ENCODE measurements at regions not wholly inside any gene's neighbourhood (a gene's known extent, or its start where the extent isn't known, plus 50 kb on each side); places are given as distances from the start of the nearest gene placed in this dataset.

GRCh38 chr6:26294302-26294701 is 70.7 kb upstream of the BTN3A2 start:
- Histone ChIP-seq H3K4me3 (ENCODE audit: low read length) (no peak overlapping the region), H3K9ac (ENCODE audit: low read length) (no peak overlapping the region), H3K27me3 (replicated peaks; ENCODE audit: control insufficient read depth, insufficient read depth, low read length) (no peaks in the 10 kb centered on the region), H3K36me3 (ENCODE audit: control insufficient read depth, insufficient read depth, low read length, severe bottlenecking) (no peaks in the 10 kb centered on the region), H3K9me3 (ENCODE audit: control insufficient read depth, low read length) (no peaks in the 10 kb centered on the region), H3K4me1 (ENCODE audit: control insufficient read depth, insufficient read depth, low read length) (peaks cover 8% of the 10 kb centered on the region)
- no peak for DNase-seq (ENCODE audit: low read depth)

GRCh38 chr6:26295691-26296555 is 69.1 kb upstream of the BTN3A2 start:
- no peaks in the 10 kb centered on the region for H3K9me3 ChIP-seq (ENCODE audit: control insufficient read depth, low read length)
- DNase-seq (ENCODE audit: low read depth) = peak; percentile 72
- no peaks in the 10 kb centered on the region for H3K36me3 ChIP-seq (ENCODE audit: control insufficient read depth, insufficient read depth, low read length, severe bottlenecking)
- peaks cover 9% of the 10 kb centered on the region for H3K4me1 ChIP-seq (ENCODE audit: control insufficient read depth, insufficient read depth, low read length)
- H3K4me3 ChIP-seq (ENCODE audit: low read length) = no peak overlapping the region
- no peaks in the 10 kb centered on the region for H3K27me3 ChIP-seq (replicated peaks; ENCODE audit: control insufficient read depth, insufficient read depth, low read length)
- H3K9ac ChIP-seq (ENCODE audit: low read length) = no peak overlapping the region

- no peak for DNase-seq (ENCODE audit: low read depth)
- Histone ChIP-seq H3K9me3 (ENCODE audit: control insufficient read depth, low read length) (no peaks in the 10 kb centered on the region), H3K36me3 (ENCODE audit: control insufficient read depth, insufficient read depth, low read length, severe bottlenecking) (no peaks in the 10 kb centered on the region), H3K4me3 (ENCODE audit: low read length) (no peak overlapping the region), H3K4me1 (ENCODE audit: control insufficient read depth, insufficient read depth, low read length) (peaks cover 12% of the 10 kb centered on the region), H3K27me3 (replicated peaks; ENCODE audit: control insufficient read depth, insufficient read depth, low read length) (no peaks in the 10 kb centered on the region), H3K9ac (ENCODE audit: low read length) (no peak overlapping the region)
Measured at GRCh38 chr6:26296556-26296856, 68.5 kb upstream of the BTN3A2 start.

GRCh38 chr6:26296857-26297648 is 67.9 kb upstream of the BTN3A2 start:
- Histone ChIP-seq H3K36me3 (ENCODE audit: control insufficient read depth, insufficient read depth, low read length, severe bottlenecking) (no peaks in the 10 kb centered on the region), H3K9me3 (ENCODE audit: control insufficient read depth, low read length) (no peaks in the 10 kb centered on the region), H3K9ac (ENCODE audit: low read length) (no peak overlapping the region), H3K4me1 (ENCODE audit: control insufficient read depth, insufficient read depth, low read length) (peaks cover 12% of the 10 kb centered on the region), H3K27me3 (replicated peaks; ENCODE audit: control insufficient read depth, insufficient read depth, low read length) (no peaks in the 10 kb centered on the region), H3K4me3 (ENCODE audit: low read length) (no peak overlapping the region)
- no peak for DNase-seq (ENCODE audit: low read depth)

- H3K4me3 ChIP-seq (ENCODE audit: low read length) = no peak overlapping the region
- H3K27me3 ChIP-seq (replicated peaks; ENCODE audit: control insufficient read depth, insufficient read depth, low read length) = no peaks in the 10 kb centered on the region
- H3K9me3 ChIP-seq (ENCODE audit: control insufficient read depth, low read length) = no peaks in the 10 kb centered on the region
- no peaks in the 10 kb centered on the region for H3K36me3 ChIP-seq (ENCODE audit: control insufficient read depth, insufficient read depth, low read length, severe bottlenecking)
- H3K4me1 ChIP-seq (ENCODE audit: control insufficient read depth, insufficient read depth, low read length) = peaks cover 12% of the 10 kb centered on the region
- no peak for DNase-seq (ENCODE audit: low read depth)
- H3K9ac ChIP-seq (ENCODE audit: low read length) = no peak overlapping the region
Measured at GRCh38 chr6:26299286-26300042, 65.5 kb upstream of the BTN3A2 start.

GRCh38 chr6:26300043-26300331 is 65.0 kb upstream of the BTN3A2 start:
- H3K9ac ChIP-seq (ENCODE audit: low read length) = no peak overlapping the region
- H3K9me3 ChIP-seq (ENCODE audit: control insufficient read depth, low read length) = no peaks in the 10 kb centered on the region
- H3K4me1 ChIP-seq (ENCODE audit: control insufficient read depth, insufficient read depth, low read length) = peaks cover 12% of the 10 kb centered on the region
- DNase-seq (ENCODE audit: low read depth) = no peak
- H3K27me3 ChIP-seq (replicated peaks; ENCODE audit: control insufficient read depth, insufficient read depth, low read length) = no peaks in the 10 kb centered on the region
- H3K36me3 ChIP-seq (ENCODE audit: control insufficient read depth, insufficient read depth, low read length, severe bottlenecking) = no peaks in the 10 kb centered on the region
- H3K4me3 ChIP-seq (ENCODE audit: low read length) = no peak overlapping the region

- Histone ChIP-seq H3K4me1 (ENCODE audit: control insufficient read depth, insufficient read depth, low read length) (peaks cover 12% of the 10 kb centered on the region), H3K27me3 (replicated peaks; ENCODE audit: control insufficient read depth, insufficient read depth, low read length) (no peaks in the 10 kb centered on the region), H3K9me3 (ENCODE audit: control insufficient read depth, low read length) (no peaks in the 10 kb centered on the region), H3K36me3 (ENCODE audit: control insufficient read depth, insufficient read depth, low read length, severe bottlenecking) (no peaks in the 10 kb centered on the region), H3K4me3 (ENCODE audit: low read length) (no peak overlapping the region), H3K9ac (ENCODE audit: low read length) (no peak overlapping the region)
- DNase-seq (ENCODE audit: low read depth) = no peak
Measured at GRCh38 chr6:26300359-26300758, 64.6 kb upstream of the BTN3A2 start.

- Histone ChIP-seq H3K4me1 (ENCODE audit: control insufficient read depth, insufficient read depth, low read length) (peaks cover 9% of the 10 kb centered on the region), H3K4me3 (ENCODE audit: low read length) (no peak overlapping the region), H3K9me3 (ENCODE audit: control insufficient read depth, low read length) (no peaks in the 10 kb centered on the region), H3K27me3 (replicated peaks; ENCODE audit: control insufficient read depth, insufficient read depth, low read length) (no peaks in the 10 kb centered on the region), H3K9ac (ENCODE audit: low read length) (peak overlapping the region; percentile 19), H3K36me3 (ENCODE audit: control insufficient read depth, insufficient read depth, low read length, severe bottlenecking) (no peaks in the 10 kb centered on the region)
- no peak for DNase-seq (ENCODE audit: low read depth)
Measured at GRCh38 chr6:26300828-26301227, 64.2 kb upstream of the BTN3A2 start.

- Histone ChIP-seq H3K9ac (ENCODE audit: low read length) (no peak overlapping the region), H3K9me3 (ENCODE audit: control insufficient read depth, low read length) (no peaks in the 10 kb centered on the region), H3K4me1 (ENCODE audit: control insufficient read depth, insufficient read depth, low read length) (peaks cover 4% of the 10 kb centered on the region), H3K36me3 (ENCODE audit: control insufficient read depth, insufficient read depth, low read length, severe bottlenecking) (no peaks in the 10 kb centered on the region), H3K27me3 (replicated peaks; ENCODE audit: control insufficient read depth, insufficient read depth, low read length) (no peaks in the 10 kb centered on the region), H3K4me3 (ENCODE audit: low read length) (no peak overlapping the region)
- DNase-seq (ENCODE audit: low read depth) = no peak
Measured at GRCh38 chr6:26301638-26302037, 63.4 kb upstream of the BTN3A2 start.

GRCh38 chr6:26302941-26303559 is 61.9 kb upstream of the BTN3A2 start:
- no peaks in the 10 kb centered on the region for H3K27me3 ChIP-seq (replicated peaks; ENCODE audit: control insufficient read depth, insufficient read depth, low read length)
- H3K4me3 ChIP-seq (ENCODE audit: low read length) = no peak overlapping the region
- DNase-seq (ENCODE audit: low read depth) = no peak

GRCh38 chr6:26304213-26304796 is 60.7 kb upstream of the BTN3A2 start:
- H3K4me1 ChIP-seq (ENCODE audit: control insufficient read depth, insufficient read depth, low read length) = peaks cover 4% of the 10 kb centered on the region
- H3K36me3 ChIP-seq (ENCODE audit: control insufficient read depth, insufficient read depth, low read length, severe bottlenecking) = no peaks in the 10 kb centered on the region
- no peaks in the 10 kb centered on the region for H3K27me3 ChIP-seq (replicated peaks; ENCODE audit: control insufficient read depth, insufficient read depth, low read length)
- peak overlapping the region; percentile 67 for H3K9ac ChIP-seq (ENCODE audit: low read length)
- peak overlapping the region; percentile 77 for H3K4me3 ChIP-seq (ENCODE audit: low read length)
- H3K9me3 ChIP-seq (ENCODE audit: control insufficient read depth, low read length) = no peaks in the 10 kb centered on the region
- no peak for DNase-seq (ENCODE audit: low read depth)

More at GRCh38 chr6:26302941-26303559, 61.9 kb upstream of the BTN3A2 start:
- peaks cover 4% of the 10 kb centered on the region for H3K4me1 ChIP-seq (ENCODE audit: control insufficient read depth, insufficient read depth, low read length)
- H3K9ac ChIP-seq (ENCODE audit: low read length) = no peak overlapping the region
- H3K9me3 ChIP-seq (ENCODE audit: control insufficient read depth, low read length) = no peaks in the 10 kb centered on the region
- no peaks in the 10 kb centered on the region for H3K36me3 ChIP-seq (ENCODE audit: control insufficient read depth, insufficient read depth, low read length, severe bottlenecking)
